Aorta (tissue), 5 donors: ENCODE measurements at regions not wholly inside any gene's neighbourhood (a gene's known extent, or its start where the extent isn't known, plus 50 kb on each side); places are given as distances from the start of the nearest gene placed in this dataset.

Source experiments
- ATAC-seq: fragments of 200-7000 bp; cut with Tn5 transposase; one replicate; pipeline ENCODE4 v1.9.1; 2022; ENCODE audit warnings: moderate library complexity; ENCODE audit not compliant: low FRiP score
- DNase-seq, 2 donors: peaks; one replicate each; pipeline ENCODE4 v3.0.0-alpha.2; 2020
- H3K27ac ChIP-seq, 2 donors: one replicate each; pipeline ENCODE4 v1.5.1; 2013; ENCODE audit warnings: low read length in 2 of 2, mild to moderate bottlenecking in 2 of 2, moderate library complexity in 2 of 2, control low read depth in 1 of 2, inconsistent platforms in 1 of 2, low read depth in 1 of 2
- H3K27me3 ChIP-seq, 2 donors: one replicate each; pipeline ENCODE4 v1.6.1; 2013; ENCODE audit warnings: control low read depth in 1 of 2, low read length in 1 of 2, mild to moderate bottlenecking in 1 of 2, moderate library complexity in 1 of 2; ENCODE audit not compliant: insufficient read depth in 2 of 2, control insufficient read depth in 1 of 2
- H3K36me3 ChIP-seq, 2 donors: one replicate each; pipeline ENCODE4 v1.6.1; 2013; ENCODE audit warnings: control low read depth in 1 of 2, low read length in 1 of 2, mild to moderate bottlenecking in 1 of 2; ENCODE audit not compliant: insufficient read depth in 2 of 2, control insufficient read depth in 1 of 2
- H3K4me1 ChIP-seq, 2 donors: one replicate each; pipeline ENCODE4 v1.6.1; 2013; ENCODE audit warnings: low read length in 2 of 2, control low read depth in 1 of 2, mild to moderate bottlenecking in 1 of 2, moderate library complexity in 1 of 2; ENCODE audit not compliant: insufficient read depth in 2 of 2, control insufficient read depth in 1 of 2
- H3K4me3 ChIP-seq, 2 donors: one replicate each; pipeline ENCODE4 v1.5.1; 2013; ENCODE audit warnings: low read length in 2 of 2, control low read depth in 1 of 2, mild to moderate bottlenecking in 1 of 2
- H3K9me3 ChIP-seq: one replicate; pipeline ENCODE4 v1.6.1; 2013; ENCODE audit warnings: mild to moderate bottlenecking, low read length; ENCODE audit not compliant: control insufficient read depth
- WGBS, 2 donors: extraction: QIAGEN DNeasy Blood & Tissue Kit; methylation state at CpG; one replicate each; pipeline ENCODE4 v1.1.7; 2013; 5-methylcytosine and 5-hydroxymethylcytosine counted together
- intact Hi-C, 2 donors: fragments of 100-400 bp; cut with DNase I; formaldehyde crosslinking; loops; one replicate each; pipeline versions ENCODE4 v1.14.2 to v1.15.0; 2022
- donor health status: healthy with polysubstance abuse.
- donor health status: Bipolar disorder and iron deficiency.
- donor health status: DM: no; HTN: no; CAD: no.
- donor health status: DM: no; HTN: no; CAD: no.
- donor health status: DM: yes; HTN: yes; CAD: no.

DNA sequence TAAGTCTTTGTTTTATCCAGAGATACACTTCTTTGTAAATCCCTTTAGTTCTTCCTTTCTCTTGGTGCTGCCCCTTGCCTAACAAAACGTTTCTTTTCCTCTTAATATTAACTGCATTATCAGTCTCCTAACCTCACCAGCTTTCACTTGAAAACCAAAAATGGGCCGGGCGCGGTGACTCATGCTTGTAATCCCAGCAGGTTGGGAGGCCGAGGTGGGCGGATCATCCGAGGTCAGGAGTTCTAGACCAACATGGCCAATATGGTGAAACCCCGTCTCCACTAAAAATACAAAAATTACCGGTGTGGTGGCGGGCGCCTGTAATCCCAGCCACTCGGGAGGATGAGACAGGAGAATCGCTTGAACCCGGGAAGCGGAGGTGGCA, 329.8 kb upstream of the MIR17HG start:
- Histone ChIP-seq H3K4me3 (no peak overlapping the region), H3K27me3 (no peaks in the 10 kb centered on the region), H3K36me3 (no peaks in the 10 kb centered on the region), H3K4me1 (no peaks in the 10 kb centered on the region), H3K27ac (no peak overlapping the region), H3K9me3 (no peaks in the 10 kb centered on the region)
- 71 to 74% methylated on average over 15 of the region's 15 CpGs for WGBS, 2 donors
- DNase-seq (no peak), ATAC-seq (no peak)
- intact Hi-C loops: no loop called here

- ATAC-seq: no peak
Observed at GRCh38 chr13:91020461-91021034, 326.9 kb upstream of the MIR17HG start.

GRCh38 chr13:91024157-91024792, 323.2 kb upstream of the MIR17HG start:
- intact Hi-C loops: no loop called here
- ATAC-seq: no peak

More at GRCh38 chr13:91020461-91021034, 326.9 kb upstream of the MIR17HG start:
- Histone ChIP-seq H3K9me3 (no peaks in the 10 kb centered on the region), H3K27me3 (no peaks in the 10 kb centered on the region), H3K4me1 (no peaks in the 10 kb centered on the region), H3K27ac (no peak overlapping the region), H3K4me3 (no peak overlapping the region), H3K36me3 (no peaks in the 10 kb centered on the region)
- DNase-seq: no peak
- intact Hi-C loops: no loop called here

DNA sequence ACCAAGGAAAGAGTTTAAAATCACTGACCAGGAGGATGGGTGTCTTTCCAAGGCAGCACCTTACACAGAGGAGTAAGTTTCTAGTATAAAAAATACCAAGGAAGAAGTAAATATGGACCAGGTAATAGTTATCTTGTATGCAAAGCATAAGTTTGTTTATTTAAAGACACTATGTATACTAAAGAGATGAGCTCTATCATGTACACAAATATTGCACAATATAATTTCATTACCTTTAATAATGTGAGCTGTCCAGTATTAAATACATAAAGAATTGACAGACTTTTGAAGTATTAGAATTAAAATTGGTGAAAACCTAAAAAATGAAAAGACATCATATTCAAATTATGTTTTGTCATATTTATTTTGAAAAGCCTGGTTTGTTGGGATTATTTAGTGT, 322.0 kb upstream of the MIR17HG start:
- ATAC-seq (no peak), DNase-seq (no peak)
- H3K4me1 ChIP-seq: no peaks in the 10 kb centered on the region
- no peaks in the 10 kb centered on the region for H3K9me3 ChIP-seq
- no peak overlapping the region for H3K27ac ChIP-seq
- no peak overlapping the region for H3K4me3 ChIP-seq
- no peaks in the 10 kb centered on the region for H3K27me3 ChIP-seq
- intact Hi-C loops: no loop called here
- no peaks in the 10 kb centered on the region for H3K36me3 ChIP-seq

More at GRCh38 chr13:91024157-91024792, 323.2 kb upstream of the MIR17HG start:
- DNase-seq: no peak
- no peaks in the 10 kb centered on the region for H3K36me3 ChIP-seq
- no peak overlapping the region for H3K4me3 ChIP-seq
- WGBS, 2 donors: 81% methylated on average over 3 of the region's 3 CpGs
- no peaks in the 10 kb centered on the region for H3K4me1 ChIP-seq
- no peaks in the 10 kb centered on the region for H3K27me3 ChIP-seq
- H3K9me3 ChIP-seq: no peaks in the 10 kb centered on the region
- H3K27ac ChIP-seq: no peak overlapping the region

- intact Hi-C loops: no loop called here
- Histone ChIP-seq H3K9me3 (no peaks in the 10 kb centered on the region), H3K27ac (no peak overlapping the region), H3K27me3 (no peaks in the 10 kb centered on the region), H3K36me3 (no peaks in the 10 kb centered on the region), H3K4me3 (no peak overlapping the region), H3K4me1 (no peaks in the 10 kb centered on the region)
- WGBS, 2 donors: 88 to 90% methylated on average over 3 of the region's 3 CpGs
- ATAC-seq (no peak), DNase-seq (no peak)
Observed at GRCh38 chr13:91031508-91031907, 316.0 kb upstream of the MIR17HG start.

GRCh38 chr13:91032104-91032503, 315.4 kb upstream of the MIR17HG start:
- intact Hi-C loops: no loop called here
- Histone ChIP-seq H3K4me3 (no peak overlapping the region), H3K9me3 (no peaks in the 10 kb centered on the region), H3K27me3 (no peaks in the 10 kb centered on the region), H3K27ac (no peak overlapping the region), H3K36me3 (no peaks in the 10 kb centered on the region), H3K4me1 (no peaks in the 10 kb centered on the region)
- ATAC-seq (no peak), DNase-seq (no peak)
- WGBS, 2 donors: 0 to 34% methylated on average over 1 of the region's 1 CpG

- ATAC-seq: no peak
- no peak overlapping the region for H3K27ac ChIP-seq
- WGBS, 2 donors: 63 to 65% methylated on average over 3 of the region's 3 CpGs
- no peaks in the 10 kb centered on the region for H3K27me3 ChIP-seq
- intact Hi-C loops: no loop called here
- no peak overlapping the region for H3K4me3 ChIP-seq
- no peaks in the 10 kb centered on the region for H3K36me3 ChIP-seq
- H3K4me1 ChIP-seq: no peaks in the 10 kb centered on the region
- DNase-seq: no peak
- H3K9me3 ChIP-seq: no peaks in the 10 kb centered on the region
Observed at GRCh38 chr13:91036886-91037285, 310.6 kb upstream of the MIR17HG start.

DNA sequence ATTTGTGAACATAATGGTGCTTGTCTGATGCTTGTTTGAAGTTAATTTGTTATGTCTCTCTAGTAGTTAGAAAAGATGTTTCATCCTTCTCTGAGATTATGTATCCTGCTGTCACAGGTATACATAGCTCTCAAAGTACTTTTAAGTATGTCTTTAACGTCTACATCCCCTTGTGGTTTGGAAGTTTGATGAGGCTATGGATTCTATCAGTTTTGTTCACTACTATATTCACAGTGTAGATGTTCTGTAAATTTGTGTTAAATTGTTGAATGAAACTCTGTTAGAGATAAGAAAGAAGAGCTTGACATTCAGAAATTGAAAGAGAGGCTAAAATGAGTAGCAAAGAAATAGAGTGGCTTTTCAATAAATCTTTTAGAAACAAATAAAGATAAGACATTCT, 304.6 kb upstream of the MIR17HG start:
- Histone ChIP-seq H3K9me3 (no peaks in the 10 kb centered on the region), H3K27ac (no peak overlapping the region), H3K36me3 (no peaks in the 10 kb centered on the region), H3K4me3 (no peak overlapping the region), H3K27me3 (no peaks in the 10 kb centered on the region), H3K4me1 (no peaks in the 10 kb centered on the region)
- intact Hi-C loops: no loop called here
- DNase-seq (no peak), ATAC-seq (no peak)
- 77 to 84% methylated on average over 1 of the region's 1 CpG for WGBS, 2 donors

DNA sequence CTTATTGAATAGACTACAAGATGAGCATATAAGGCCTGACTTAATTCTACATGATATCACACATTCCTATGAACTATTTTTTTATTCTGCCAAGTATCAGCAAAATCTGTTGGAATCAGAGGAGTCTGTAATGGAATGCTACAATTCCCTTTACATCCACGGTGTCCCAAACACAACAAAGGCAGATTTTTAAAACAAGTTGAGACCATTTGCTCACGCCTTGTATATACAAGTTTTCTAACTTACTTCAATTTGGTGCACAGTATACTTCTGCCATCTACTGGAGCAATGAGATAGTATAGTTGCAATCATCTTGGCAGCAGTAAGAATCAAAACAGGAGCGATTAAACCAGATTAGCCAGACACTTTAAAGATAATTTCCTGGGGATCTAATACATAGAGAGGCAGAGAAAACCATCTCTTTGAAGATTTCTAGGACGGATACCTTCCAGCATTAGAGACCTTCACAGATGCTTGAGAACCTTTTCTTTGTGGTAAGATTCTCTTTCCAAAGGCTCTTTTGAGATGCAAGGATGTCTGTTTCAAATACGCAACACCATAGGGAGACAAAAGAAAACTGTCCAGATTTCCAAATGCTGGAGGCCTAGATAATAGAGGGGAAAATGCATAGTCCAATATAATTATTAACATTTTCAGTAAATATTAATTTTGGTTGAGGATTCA, 302.0 kb upstream of the MIR17HG start:
- intact Hi-C loops: no loop called here
- no peaks in the 10 kb centered on the region for H3K36me3 ChIP-seq
- no peaks in the 10 kb centered on the region for H3K4me1 ChIP-seq
- H3K4me3 ChIP-seq: no peak overlapping the region
- no peaks in the 10 kb centered on the region for H3K9me3 ChIP-seq
- ATAC-seq (no peak), DNase-seq (no peak)
- H3K27me3 ChIP-seq: no peaks in the 10 kb centered on the region
- H3K27ac ChIP-seq: no peak overlapping the region
- WGBS, 2 donors: 42 to 43% methylated on average over 5 of the region's 5 CpGs
